SJSA1 (cell line): ENCODE measurements at regions not wholly inside any gene's neighbourhood (a gene's known extent, or its start where the extent isn't known, plus 50 kb on each side); places are given as distances from the start of the nearest gene placed in this dataset.
"Not testable (repeated sequence)": the region's sequence is repeated elsewhere in the genome, so short reads cannot be mapped to it uniquely, and the experiment has no call there.

Experiments
- DNase-seq, 2 experiments: peaks; one replicate each; pipeline ENCODE4 v3.0.0-alpha.2; 2015 to 2020; ENCODE audit warnings: low spot score in 2 of 2, low read depth in 1 of 2
- H3K27ac ChIP-seq: fragments of 250-450 bp; sonication (Bioruptor Pico); 2 replicates; pipeline ENCODE4 v1.5.1; 2020; ENCODE audit warnings: mild to moderate bottlenecking, moderate library complexity
- H3K27me3 ChIP-seq: fragments of 250-450 bp; sonication (Bioruptor Pico); replicated peaks from 2 replicates; pipeline ENCODE4 v1.5.1; 2020; ENCODE audit warnings: mild to moderate bottlenecking, moderate library complexity
- H3K36me3 ChIP-seq: fragments of 250-450 bp; sonication (Bioruptor Pico); 2 replicates; pipeline ENCODE4 v1.5.1; 2020; ENCODE audit warnings: mild to moderate bottlenecking
- H3K4me1 ChIP-seq: fragments of 250-450 bp; sonication (Bioruptor Pico); replicated peaks from 2 replicates; pipeline ENCODE4 v1.6.1; 2021; ENCODE audit warnings: mild to moderate bottlenecking
- H3K4me3 ChIP-seq: fragments of 250-450 bp; sonication (Bioruptor Pico); 2 replicates; pipeline ENCODE4 v1.5.1; 2020; ENCODE audit warnings: mild to moderate bottlenecking
- H3K9me3 ChIP-seq: fragments of 250-450 bp; sonication (Bioruptor Pico); replicated peaks from 2 replicates; pipeline ENCODE4 v1.5.1; 2020; ENCODE audit warnings: mild to moderate bottlenecking

- not testable (repeated sequence) for H3K4me1 ChIP-seq, H3K27ac ChIP-seq, H3K36me3 ChIP-seq, DNase-seq, H3K9me3 ChIP-seq, H3K4me3 ChIP-seq, H3K27me3 ChIP-seq
These were observed 132.2 kb upstream of the ZNG1F start for GRCh38 chr9:41321277-41321676.

DNA sequence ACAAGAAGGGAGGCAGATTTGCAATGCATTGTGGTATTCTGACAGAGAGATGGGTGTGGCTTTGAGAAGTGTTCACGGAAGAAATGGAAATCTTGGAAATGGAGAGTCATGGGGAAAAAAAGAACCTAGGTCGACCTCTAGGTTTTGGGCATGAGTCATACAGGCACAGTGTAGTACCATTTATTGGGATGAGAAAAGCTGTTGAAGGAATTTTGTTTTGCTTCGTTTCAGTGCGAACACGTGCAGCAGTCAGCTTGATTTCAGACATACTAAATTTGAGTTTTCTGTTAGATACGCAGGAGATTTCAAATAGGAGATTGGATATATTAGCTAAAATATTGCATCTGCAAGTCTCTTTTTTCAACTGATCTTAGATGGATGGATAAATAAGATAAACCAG, 119.8 kb upstream of the ZNG1F start:
- not testable (repeated sequence) for H3K9me3 ChIP-seq, H3K4me3 ChIP-seq

DNA sequence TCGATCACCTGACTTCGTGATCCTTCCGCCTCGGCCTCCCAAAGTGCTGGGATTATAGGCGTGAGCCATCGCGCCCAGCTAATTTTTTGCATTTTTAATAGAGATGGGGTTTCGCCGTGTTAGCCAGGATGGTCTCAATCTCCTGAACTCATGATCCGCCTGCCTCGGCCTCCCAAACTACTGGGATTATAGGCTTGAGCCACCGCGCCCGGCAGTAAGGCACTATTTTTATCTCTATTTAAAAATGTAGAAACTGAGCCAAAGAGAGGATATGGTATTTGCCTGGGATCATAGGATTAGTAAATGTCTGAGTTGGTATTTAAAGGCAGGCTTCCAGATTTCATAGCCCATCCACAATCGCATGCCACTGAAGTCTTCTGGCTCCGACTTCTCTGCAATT, 96.6 kb upstream of the ZNG1F start:
- DNase-seq, H3K9me3 ChIP-seq, H3K4me3 ChIP-seq, H3K27me3 ChIP-seq, H3K27ac ChIP-seq, H3K4me1 ChIP-seq, H3K36me3 ChIP-seq: not testable (repeated sequence)

More for the DNA sequence above, 119.8 kb upstream of the ZNG1F start:
- not testable (repeated sequence) for DNase-seq, H3K27ac ChIP-seq, H3K4me1 ChIP-seq, H3K27me3 ChIP-seq, H3K36me3 ChIP-seq

DNA sequence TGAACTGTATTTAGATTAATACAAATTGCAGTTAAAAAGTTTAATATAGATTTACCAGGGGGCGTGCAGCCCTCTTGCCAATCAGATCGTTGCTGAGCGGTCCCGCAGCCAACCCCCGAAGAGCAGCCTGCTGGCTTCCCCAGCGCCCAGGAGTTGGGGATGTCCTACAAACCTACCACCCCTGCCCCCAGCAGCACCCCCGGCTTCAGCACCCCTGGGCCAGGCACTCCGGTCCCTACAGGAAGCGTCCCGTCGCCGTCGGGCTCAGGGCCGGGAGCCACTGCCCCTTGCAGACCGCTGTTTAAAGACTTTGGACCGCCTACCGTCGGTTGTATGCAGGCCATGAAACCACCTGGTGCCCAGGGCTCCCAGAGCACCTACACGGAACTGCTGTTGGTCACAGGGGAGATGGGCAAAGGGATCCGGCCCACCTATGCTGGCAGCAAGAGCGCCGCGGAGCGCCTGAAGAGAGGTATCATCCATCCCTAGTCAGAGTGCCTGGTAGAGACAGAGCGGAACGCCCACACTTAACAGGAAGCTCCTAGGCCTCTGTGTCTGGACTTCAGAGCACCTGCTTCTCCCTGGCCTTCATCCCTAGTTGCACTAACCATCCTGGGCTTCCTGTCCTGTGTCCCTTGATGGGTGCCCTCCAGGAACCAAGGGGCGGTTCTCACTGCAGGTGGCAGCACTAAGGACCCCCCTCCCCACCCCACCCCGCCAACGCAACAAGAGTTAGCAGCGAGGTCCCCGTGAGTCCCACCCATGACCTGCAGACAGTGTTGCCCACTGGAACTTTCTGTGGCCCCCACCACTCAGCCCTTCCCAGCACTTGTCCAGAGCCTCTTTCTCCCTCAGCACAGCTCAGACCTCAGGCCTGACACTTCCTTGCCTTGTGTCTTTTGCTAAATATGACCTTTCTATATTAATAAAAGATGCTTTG, 91.5 kb upstream of the ZNG1F start:
- not testable (repeated sequence) for H3K27ac ChIP-seq

DNA sequence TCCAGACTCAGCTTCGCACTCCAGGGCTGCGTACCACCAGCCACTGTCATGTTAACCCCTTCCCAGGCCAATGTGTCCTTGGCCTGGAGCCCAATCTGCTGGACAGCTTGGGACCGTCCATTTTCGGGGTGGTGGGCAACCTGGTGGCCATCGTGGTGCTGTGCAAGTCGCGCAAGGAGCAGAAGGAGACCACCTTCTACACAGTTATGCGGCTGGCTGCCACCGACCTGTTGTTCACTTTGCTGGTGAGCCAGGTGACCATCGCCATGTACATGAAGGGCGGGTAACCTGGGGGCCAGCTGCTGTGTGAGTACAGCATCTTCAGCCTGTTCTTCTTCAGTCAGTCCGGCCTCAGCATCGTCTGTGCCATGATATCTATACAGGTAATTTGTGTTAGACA, 90.3 kb upstream of the ZNG1F start:
- H3K9me3 ChIP-seq, H3K4me3 ChIP-seq, H3K36me3 ChIP-seq, H3K27ac ChIP-seq, DNase-seq, H3K4me1 ChIP-seq, H3K27me3 ChIP-seq: not testable (repeated sequence)

More for the DNA sequence above, 91.5 kb upstream of the ZNG1F start:
- not testable (repeated sequence) for H3K36me3 ChIP-seq, H3K27me3 ChIP-seq, H3K4me1 ChIP-seq, H3K9me3 ChIP-seq, H3K4me3 ChIP-seq, DNase-seq

- H3K36me3 ChIP-seq, H3K4me1 ChIP-seq, H3K9me3 ChIP-seq, H3K4me3 ChIP-seq, H3K27ac ChIP-seq, H3K27me3 ChIP-seq, DNase-seq: not testable (repeated sequence)
These were observed 89.9 kb upstream of the ZNG1F start for GRCh38 chr9:41279033-41279432.

- not testable (repeated sequence) for H3K9me3 ChIP-seq, DNase-seq, H3K27me3 ChIP-seq, H3K27ac ChIP-seq, H3K4me1 ChIP-seq, H3K36me3 ChIP-seq, H3K4me3 ChIP-seq
These were observed 84.6 kb upstream of the ZNG1F start for GRCh38 chr9:41273549-41274267.

GRCh38 chr9:41272879-41273548, 83.9 kb upstream of the ZNG1F start:
- not testable (repeated sequence) for DNase-seq, H3K4me3 ChIP-seq, H3K9me3 ChIP-seq, H3K4me1 ChIP-seq, H3K36me3 ChIP-seq, H3K27me3 ChIP-seq, H3K27ac ChIP-seq

DNA sequence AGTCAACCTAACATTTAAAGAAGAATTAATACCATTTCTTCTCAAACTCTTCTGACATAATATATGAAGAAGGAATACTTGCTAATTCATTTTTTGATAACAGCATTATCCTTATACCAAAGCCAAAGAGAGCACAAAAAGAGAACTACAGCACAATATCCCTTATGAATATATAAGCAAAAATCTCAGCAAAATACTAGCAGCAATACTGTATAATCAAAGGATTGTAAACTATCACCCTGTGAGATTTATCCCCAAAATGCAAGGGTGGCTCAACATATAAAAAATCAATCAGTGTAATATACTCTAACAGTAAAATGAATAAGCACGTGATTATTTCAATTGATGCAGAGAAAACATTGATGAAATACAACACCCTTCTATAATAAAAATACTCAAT, 81.9 kb upstream of the ZNG1F start:
- not testable (repeated sequence) for H3K9me3 ChIP-seq, H3K36me3 ChIP-seq, H3K4me3 ChIP-seq, H3K27me3 ChIP-seq, H3K4me1 ChIP-seq, DNase-seq, H3K27ac ChIP-seq

- H3K9me3 ChIP-seq, H3K27ac ChIP-seq, H3K4me3 ChIP-seq, H3K36me3 ChIP-seq, DNase-seq, H3K4me1 ChIP-seq, H3K27me3 ChIP-seq: not testable (repeated sequence)
These were observed 80.4 kb upstream of the ZNG1F start for GRCh38 chr9:41269471-41269870.

GRCh38 chr9:41269054-41269453, 79.9 kb upstream of the ZNG1F start:
- not testable (repeated sequence) for DNase-seq

DNA sequence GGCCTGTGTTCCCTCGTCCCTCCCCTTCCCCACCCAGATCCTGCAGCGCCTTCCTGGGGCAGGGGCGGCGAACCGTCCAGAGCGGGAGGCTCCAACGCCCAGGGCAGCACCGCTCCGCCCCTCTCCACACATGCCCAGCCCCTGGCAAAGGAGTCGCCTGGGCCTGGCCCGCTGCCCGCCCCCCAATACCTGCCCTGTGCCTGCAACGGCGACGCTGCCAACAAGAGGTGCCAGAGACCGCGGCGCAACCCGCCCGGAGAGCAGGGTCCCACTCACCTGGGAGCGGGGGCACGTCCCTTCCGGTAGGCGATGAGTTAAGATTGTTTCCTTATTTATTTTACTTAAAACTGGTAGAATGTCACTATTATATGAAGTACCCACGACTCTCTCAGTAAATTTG, 77.5 kb upstream of the ZNG1F start:
- H3K4me1 ChIP-seq, H3K27ac ChIP-seq, H3K36me3 ChIP-seq, H3K27me3 ChIP-seq, H3K9me3 ChIP-seq, DNase-seq, H3K4me3 ChIP-seq: not testable (repeated sequence)

More at GRCh38 chr9:41269054-41269453, 79.9 kb upstream of the ZNG1F start:
- H3K36me3 ChIP-seq, H3K27ac ChIP-seq, H3K9me3 ChIP-seq, H3K4me3 ChIP-seq, H3K27me3 ChIP-seq, H3K4me1 ChIP-seq: not testable (repeated sequence)

GRCh38 chr9:41266000-41266399, 76.9 kb upstream of the ZNG1F start:
- H3K36me3 ChIP-seq, H3K9me3 ChIP-seq, H3K27me3 ChIP-seq, H3K4me1 ChIP-seq, H3K4me3 ChIP-seq, DNase-seq, H3K27ac ChIP-seq: not testable (repeated sequence)

- not testable (repeated sequence) for H3K9me3 ChIP-seq, H3K27ac ChIP-seq, H3K4me1 ChIP-seq, H3K4me3 ChIP-seq, H3K27me3 ChIP-seq, DNase-seq, H3K36me3 ChIP-seq
These were observed 62.9 kb upstream of the ZNG1F start for GRCh38 chr9:41251973-41252372.
